T-helper 2 cell treated with Interferon-gamma antibody and Interleukin-4, amounts not matched to agents 100 ng/mL and 5 ng/mL, for 36 hours (primary cell): ENCODE measurements at regions not wholly inside any gene's neighbourhood (a gene's known extent, or its start where the extent isn't known, plus 50 kb on each side); places are given as distances from the start of the nearest gene placed in this dataset.

Experiments used
- intact Hi-C: fragments of 100-400 bp; cut with micrococcal nuclease; formaldehyde crosslinking; loops from one replicate; pipeline ENCODE4 v1.15.1; 2023

DNA sequence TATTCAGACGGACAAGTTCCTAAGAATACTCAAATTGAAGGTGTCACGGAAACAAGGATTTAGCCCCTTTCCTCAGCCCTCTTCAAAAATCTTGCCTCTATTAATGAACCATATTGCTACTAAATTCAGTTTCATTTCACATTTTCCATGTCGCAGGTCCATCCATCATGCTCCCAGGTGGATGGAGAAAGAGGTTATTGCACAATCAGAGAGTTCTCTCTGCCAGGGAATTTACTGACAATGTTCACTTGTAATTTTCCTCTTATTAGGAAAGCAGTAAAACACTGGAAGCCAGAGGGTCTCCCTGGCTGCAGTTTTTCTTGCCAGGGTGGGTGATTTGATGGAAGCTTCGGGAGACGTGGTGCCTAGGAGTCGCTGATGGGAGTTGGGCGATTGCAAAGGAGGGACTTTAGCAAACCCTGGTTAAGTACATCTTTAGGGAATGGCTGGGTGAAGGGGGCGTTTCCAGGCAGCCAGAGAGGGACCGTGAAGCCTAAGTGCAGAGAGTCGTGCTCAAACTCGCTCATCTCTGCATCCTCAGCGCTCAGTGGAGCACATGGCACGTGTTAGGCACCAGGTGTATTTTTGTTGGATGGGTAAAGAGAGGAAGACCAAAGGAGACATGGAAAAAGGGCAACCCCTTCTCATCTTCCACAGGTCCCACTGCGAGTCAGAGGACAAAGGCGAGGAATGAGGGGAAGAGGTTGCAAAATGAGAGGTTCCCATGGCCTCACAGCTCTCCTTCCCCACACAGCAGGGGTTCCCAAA lies 321.9 kb upstream of the CDH4 start:
- intact Hi-C loops, result no loop called here

DNA sequence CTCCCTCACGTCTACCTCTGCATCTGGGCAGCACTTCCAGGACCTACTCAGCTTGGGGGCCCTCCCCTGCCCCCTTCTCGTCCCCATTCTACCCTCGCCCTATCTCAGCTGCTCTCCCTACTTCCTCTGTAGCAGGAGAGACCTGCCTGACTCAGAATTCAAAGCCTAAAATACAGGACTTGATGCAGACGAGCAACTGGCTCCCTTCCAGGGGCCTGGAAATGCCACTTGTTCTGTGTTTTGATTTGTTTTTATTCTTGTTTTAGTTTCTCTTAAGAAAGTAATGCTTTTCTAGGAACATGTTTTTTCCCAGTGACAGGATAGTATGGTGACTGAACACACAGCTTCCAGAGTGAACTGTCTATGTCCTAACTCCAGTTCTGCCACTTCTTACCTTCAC lies 320.4 kb upstream of the CDH4 start:
- intact Hi-C loops, result no loop called here

DNA sequence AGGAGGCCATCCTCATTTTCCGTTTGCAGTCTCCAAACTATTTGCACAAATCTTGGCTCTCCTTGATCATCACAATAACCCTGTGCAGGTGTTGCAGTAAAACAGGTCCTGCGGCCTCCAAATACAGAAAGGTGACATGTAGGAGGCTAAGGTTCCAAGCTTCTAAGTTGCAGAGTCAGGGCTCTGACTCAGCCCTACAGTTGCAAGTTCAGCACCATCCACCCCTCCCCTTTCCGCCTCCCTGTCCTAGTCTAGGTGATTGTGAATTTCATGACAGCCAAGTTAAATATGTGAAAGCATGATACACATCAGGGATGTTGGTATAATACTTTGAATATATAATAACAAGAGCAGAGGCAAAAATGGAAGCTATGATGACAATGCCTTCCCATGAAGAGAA lies 317.3 kb upstream of the CDH4 start:
- intact Hi-C loops, result no loop called here

DNA sequence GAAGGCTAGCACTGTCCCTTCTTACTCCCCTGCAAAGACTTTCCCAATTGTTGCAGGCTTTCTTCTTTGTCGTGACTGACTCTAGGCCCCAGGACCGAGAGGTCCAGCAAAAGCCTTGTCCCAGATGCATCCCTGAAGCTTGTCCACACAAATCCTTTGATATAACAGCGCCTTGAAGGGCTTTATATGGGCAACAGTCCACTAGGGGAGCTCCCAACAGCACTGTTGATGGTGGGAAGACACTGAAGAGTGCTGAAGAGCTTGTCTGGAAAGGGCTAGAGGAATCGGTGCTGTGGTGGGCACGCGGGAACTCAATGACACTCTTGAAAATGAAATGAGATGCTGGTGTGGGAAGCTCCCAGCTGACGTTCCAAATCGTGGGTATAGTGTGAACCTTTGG lies 316.1 kb upstream of the CDH4 start:
- intact Hi-C loops, result no loop called here

DNA sequence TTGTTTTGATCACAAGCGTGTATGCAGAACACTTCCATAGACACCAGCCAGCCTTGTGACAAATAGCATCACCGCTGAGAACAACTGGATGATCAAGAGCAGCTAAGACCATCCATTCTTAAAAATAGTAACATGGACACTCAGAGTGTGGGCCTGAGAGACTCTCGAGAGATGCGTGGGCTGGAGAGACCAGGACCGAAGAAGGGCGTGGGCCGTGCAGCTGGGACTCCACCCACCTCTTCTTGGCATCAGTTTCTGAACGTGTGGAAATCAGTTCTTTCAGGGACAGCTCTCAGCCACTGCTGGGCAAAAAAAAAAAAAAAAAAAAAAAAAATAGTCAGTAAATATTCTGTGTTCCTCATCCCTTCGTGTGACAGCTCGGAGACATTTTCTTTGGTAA lies 314.5 kb upstream of the CDH4 start:
- intact Hi-C loops, result no loop called here

DNA sequence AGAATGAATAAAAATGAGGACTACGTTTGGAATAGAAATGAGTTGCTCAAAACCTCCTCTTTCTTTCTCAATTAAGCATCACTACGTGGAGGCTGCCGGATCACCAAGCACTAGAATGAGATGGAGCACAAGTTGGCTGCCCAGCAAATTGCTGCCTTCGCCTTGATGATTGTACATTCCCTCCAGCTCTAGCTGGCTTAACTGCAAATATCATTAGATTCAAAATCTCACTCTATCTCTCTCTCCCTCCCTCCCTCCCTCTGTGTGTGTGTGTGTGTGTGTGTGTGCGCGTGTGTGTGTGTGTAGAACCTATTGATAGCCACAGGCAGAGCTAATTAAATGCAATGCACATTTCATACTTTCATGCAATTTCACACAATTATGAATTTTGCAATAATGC lies 310.7 kb upstream of the CDH4 start:
- intact Hi-C loops, result no loop called here

DNA sequence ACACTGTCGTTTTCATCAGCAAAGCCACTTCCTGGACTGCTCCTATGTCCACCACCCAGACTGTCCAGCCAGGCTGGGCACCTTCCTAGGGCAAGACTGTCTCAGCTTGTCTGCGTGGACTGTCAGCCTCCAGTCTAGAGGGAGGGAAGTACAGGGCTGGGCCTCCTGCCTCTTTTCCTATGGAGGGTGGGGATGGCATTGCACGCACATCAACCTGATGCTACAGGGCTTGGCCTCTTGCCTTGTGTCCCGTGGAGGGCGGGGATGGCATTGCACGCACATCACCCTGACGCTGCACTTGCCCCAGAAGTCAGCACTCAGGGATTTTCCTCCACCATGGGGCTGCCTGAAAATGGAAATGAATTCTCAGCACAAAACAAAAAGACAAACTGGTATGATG lies 304.2 kb upstream of the CDH4 start:
- intact Hi-C loops, result no loop called here

DNA sequence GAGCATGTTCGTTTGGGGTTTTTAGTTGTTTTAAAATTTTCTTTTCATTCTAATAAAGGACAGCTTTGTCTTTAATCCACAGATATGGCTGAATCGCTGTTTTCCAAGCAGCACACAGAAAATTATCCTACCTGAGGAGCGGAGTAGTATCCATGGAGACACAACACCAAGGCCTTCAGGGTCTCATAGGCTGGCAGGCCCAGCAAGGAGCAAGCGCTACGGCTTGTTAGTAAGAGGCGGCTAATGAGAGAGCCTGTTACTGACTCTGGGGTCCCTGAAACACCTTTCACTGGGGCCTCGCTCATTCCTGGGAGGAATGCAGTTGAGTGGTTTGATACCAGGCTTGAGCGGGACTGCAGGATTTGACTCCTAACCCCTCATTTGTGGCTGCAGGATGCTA lies 303.8 kb upstream of the CDH4 start:
- intact Hi-C loops, result no loop called here

DNA sequence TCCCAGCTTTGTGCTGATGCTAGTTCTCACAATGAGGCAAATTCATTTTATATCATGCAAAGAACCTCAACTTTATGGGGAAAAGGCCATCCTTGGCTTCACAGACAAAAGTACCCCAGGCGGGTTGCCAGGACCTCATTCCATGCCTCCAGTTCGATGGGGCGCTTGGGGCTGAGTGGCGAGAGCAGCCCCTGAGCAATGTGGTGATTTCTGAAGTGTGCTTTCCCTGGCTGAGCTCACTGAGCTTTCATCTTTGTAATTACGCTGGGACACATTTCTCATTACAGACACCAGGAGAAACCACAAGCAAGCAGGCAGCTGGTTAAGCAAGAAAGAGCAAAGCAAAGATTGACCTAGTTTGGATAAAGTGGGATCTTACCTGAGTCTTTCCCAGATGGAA lies 301.5 kb upstream of the CDH4 start:
- intact Hi-C loops, result no loop called here

DNA sequence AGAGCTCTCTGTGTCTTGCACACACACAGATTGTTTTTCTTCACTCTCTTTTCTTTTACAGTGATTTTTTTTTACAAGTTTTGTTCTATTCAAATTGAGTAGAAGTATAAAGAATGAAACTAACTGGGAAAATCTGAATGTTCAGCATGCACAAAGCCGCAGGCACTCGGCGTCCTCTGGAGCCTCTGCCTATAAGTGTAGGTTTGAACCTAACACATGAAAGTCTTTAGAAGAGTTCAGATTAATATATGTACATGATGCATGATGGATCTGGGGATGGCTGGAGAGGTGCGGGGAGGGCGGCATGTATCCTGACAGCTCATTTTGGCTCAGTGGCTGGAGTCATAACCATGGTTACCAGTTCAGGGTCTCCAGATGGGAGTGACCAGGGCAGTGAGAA lies 301.1 kb upstream of the CDH4 start:
- intact Hi-C loops, result no loop called here

DNA sequence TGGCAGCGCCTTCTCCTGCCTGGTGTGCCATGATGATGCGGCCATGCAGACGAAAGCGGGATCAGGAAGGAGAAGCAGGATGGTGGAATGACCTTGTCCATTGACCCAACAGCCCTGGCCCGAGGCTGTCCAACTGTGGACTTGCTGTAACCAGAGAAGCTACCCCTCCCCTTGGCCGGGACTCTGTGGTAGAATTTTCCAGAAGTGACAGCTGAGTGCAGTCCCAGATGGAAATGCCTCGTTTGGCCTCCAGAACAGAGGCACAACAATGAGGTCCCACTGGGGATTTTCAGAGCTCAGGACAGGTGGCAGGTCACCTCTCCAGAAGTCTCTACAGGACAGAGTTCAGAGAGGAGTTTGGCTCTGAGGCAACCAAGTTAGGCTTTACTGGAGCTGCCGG lies 299.2 kb upstream of the CDH4 start:
- intact Hi-C loops, result no loop called here

DNA sequence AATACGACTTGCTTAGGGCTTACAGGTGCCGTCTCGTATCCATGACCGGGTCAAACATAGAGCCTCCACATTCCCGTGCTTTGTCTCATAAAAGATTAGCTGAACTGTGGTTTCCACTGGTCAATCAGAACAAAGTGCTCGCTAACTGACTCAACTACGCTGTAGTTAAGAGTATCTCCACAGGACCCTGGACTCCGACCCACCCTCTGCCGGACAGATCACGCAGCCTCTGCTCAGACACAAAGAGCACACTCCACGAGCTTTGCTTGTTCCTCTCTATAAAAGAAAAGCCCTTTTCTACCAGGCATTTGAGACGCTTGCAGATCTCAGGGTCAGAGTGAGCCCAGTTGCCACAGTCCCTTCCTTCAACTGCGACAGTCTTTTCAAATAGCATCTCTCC lies 298.7 kb upstream of the CDH4 start:
- intact Hi-C loops, result no loop called here

DNA sequence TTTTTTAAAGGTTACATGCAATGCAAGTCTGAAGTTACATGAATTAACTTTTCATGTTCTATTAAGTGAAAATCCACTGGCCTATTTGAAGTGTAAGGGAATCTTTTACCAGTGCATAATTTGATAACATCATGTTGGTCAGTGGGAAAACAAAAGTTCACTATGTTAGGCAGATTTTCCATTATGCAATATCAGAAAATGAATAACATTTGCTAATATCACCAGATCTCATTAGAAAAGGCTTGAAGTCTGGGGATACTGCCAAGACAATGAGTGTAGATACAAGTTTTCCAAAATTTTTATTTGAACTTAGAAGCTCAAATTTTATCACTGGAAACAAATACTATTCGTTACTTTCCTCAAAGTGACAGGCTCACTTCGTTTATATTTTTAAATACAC lies 296.4 kb upstream of the CDH4 start:
- intact Hi-C loops, result no loop called here

DNA sequence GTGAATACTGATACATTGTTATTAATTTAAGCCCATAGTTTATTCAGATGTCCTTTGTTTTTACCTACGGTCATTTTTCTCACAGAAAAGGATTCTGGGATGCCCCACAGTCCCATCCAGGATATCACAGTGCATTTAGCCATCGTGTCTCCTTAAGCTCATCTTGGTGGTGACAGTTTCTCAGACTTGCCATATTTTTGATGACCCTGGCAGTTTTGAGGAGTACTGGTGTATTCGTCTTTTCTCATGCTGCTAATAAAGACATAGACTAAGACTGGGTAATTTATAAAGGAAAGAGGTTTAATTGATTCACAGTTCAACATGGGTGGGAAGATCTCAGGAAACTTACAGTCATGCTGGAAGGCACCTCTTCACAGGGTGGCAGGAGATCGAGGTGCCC lies 295.9 kb upstream of the CDH4 start:
- intact Hi-C loops, result no loop called here

DNA sequence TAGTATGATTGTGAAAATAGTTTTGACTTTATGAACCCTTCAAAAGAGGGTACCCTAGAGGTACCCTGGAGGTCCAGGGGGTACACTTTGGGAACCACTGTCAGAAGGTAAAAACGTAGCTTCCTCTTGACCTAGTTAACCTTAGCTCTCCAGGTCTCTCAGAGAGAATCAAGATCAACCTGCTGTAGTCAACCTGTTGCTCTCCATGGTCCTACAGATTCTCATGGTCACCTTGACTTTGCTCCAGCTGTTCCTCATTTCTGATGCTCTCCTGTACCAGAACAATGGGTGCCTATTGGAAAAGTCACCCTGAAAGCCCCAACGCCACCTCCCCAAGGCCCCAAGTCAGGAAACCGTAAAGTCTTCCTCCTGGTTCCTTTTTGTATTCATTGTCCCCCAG lies 294.4 kb upstream of the CDH4 start:
- intact Hi-C loops, result no loop called here

DNA sequence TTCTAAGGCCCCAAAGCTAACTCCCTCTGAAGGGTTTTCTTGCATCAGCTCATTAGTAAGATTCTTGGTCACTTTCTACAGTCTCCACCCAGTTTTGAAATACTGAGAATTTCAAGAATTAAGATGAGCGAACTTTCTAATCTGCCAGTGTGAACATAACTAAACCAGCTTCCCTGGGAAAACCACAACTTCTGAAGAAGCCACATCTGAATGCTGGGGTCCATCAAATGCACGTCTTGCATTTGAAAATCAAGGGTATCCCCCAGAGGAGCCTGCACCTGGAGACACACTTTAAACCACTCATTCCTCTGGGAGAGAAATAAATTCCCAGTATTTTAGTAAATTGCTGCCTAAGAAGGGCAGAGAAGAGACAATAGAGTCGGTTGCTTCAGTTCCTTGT lies 292.1 kb upstream of the CDH4 start:
- intact Hi-C loops, result no loop called here

DNA sequence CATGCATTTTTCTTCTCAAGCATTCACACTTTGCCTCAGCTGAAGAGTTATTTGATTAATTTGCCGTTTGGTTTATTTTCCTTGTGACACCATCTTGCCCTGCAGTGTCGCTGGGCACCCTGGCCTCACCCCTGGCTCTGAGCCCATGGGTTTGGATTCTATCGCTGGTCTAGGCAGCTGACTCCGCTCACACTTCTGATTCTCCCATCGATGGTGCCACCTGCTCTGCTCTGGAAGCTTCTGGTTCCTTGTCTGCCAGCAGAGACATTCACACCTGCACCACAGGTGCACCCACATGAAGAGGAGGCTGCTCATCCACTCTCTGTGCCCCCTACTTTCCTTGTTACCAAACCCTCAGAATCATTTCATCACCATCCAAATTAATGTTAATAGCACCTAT lies 291.6 kb upstream of the CDH4 start:
- intact Hi-C loops, result no loop called here

DNA sequence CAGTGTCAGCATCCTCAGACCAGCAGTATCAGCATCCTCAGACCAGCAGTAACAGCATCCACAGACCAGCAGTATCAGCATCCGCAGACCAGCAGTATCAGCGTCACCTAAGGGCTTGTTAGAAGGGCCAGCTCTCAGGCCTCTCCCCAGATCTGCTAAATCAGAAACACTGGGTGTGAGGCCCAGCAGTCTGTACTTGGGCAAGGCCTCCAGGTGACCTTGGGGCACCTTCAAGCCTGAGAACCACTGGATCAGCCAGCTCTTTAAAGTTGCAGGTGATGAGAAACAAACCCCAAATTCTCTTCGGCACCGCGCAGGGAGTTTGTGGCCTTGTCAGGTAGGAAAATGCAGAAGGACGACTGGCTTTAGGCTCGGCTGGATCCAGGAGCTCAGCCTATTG lies 290.5 kb upstream of the CDH4 start:
- intact Hi-C loops, result no loop called here

DNA sequence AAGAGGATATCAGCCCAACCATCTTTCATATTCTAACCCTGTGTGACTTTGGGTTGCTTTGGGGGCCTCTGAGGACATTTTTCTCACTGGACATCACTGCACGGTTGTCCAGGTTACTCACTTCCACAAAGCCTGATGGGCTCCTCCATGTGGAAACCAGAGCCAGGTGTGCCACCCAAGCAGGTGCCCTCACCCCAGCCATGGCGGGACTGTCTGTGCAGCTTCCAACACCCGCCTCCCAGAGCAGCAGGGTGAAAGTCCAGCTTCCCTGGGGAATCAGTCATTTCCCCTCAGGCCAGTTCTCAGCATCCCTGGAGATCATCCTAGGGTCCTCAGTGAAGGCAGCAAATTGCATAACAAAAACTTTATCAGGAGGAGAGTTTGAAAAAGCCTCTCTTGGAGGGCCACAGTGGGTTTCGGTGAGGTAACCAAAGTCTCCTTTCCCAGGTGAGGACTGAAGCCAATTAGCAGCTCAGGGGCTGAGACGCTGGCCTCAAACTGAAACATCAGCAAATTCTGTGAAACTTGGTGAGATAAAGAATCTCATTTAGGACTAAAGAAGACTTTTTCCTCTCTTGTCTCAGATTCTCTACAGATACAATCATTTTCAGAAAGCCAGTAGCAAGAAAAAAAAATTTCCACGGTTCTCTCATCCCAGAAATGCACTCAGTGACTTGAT lies 289.6 kb upstream of the CDH4 start:
- intact Hi-C loops, result no loop called here

DNA sequence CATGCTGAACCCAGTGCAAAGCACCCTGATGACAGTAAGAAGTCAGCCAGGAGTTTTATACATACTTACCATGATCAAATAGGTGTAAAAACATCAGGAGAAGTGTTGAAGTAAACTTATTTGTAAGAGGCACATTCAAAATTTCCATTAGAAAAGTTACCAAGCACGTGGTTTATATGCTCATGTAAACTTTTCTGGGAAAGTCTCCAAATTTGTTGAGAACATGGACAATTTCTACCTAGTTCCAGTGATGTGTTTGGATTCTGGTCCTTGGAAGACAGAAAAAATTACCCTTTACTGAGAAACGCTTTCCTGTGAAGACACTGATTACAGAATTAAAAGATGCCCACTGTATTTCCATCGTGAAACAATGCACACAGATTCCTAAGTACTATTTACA lies 288.9 kb upstream of the CDH4 start:
- intact Hi-C loops, result no loop called here

DNA sequence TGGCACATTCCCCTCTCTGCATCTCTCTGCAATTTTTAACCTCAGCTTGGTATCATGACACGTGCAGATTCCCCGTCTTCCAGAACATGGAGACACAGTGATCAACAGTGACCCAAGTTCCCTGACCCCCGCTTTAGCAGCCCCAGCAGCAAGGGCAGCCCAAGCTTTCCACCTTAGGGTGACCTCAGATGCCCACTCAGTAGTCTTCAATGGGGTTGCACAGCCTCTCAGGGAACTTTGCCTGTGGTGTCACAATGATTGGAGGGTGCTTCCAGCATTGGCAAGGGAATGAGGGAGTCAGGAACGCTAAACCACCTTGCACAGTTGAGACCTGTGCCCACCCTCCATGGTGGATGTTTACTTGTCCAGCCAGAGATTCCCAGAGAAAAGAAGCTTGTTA lies 287.1 kb upstream of the CDH4 start:
- intact Hi-C loops, result no loop called here

DNA sequence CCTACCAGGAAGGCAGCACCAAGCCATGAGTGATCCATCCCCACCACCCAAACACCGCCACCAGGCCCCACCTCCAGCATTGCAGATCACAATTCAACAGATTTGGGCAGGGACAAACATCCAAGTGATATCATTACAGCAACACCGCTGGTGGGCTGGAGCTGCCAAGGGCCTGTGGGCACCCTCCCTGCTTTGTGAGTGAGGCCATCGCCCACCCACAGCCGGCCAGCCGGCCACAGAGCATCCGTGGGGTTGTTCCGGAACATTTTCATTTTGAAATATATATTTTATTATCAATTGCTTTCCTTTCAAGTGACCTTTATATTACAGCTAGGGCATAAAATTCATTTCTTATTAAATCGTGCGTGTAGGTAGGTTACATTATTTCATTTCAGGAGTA lies 286.0 kb upstream of the CDH4 start:
- intact Hi-C loops, result no loop called here

DNA sequence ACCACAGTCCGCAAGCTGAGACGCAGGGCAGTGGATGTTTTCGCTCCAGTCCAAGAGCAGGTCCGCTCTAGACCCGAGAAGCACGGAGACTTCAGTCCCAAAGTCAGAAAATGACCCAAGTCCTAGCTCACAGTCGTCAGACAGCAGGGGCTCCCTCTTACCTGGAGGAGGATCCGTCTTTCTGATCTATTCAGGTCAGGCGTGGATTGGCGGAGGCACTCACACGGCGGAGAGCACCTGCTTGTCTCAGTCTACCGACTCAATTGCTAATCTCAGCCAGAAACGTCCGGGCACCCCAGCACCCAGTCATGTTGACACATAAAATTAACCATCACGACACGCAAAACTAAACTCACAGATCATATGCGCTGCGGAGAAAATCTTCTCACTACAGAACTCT lies 285.3 kb upstream of the CDH4 start:
- intact Hi-C loops, result no loop called here
